Neural crest cell (in vitro differentiated cells): ENCODE measurements at regions not wholly inside any gene's neighbourhood (a gene's known extent, or its start where the extent isn't known, plus 50 kb on each side); places are given as distances from the start of the nearest gene placed in this dataset.

ENCODE experiments used
- DNase-seq: peaks from one replicate; pipeline ENCODE4 v3.0.0; 2021; ENCODE audit warnings: low read depth, mixed read lengths, low spot score
- H3K27ac Mint-ChIP-seq: one replicate; pipeline ENCODE4 v1.8.0; 2021; ENCODE audit warnings: mild to moderate bottlenecking, mixed read lengths; ENCODE audit not compliant: unreplicated experiment
- H3K27me3 Mint-ChIP-seq: 2 replicates; pipeline ENCODE4 v1.8.0; 2021; ENCODE audit warnings: low read depth, mild to moderate bottlenecking, mixed read lengths
- H3K36me3 Mint-ChIP-seq: 2 replicates; pipeline ENCODE4 v1.8.0; 2021; ENCODE audit warnings: low read depth, mild to moderate bottlenecking, mixed read lengths
- H3K4me1 Mint-ChIP-seq: 2 replicates; pipeline ENCODE4 v1.8.0; 2021; ENCODE audit warnings: mixed read lengths
- H3K4me3 Mint-ChIP-seq: one replicate; pipeline ENCODE4 v1.8.0; 2021; ENCODE audit warnings: mild to moderate bottlenecking, mixed read lengths
- H3K9me3 Mint-ChIP-seq: 2 replicates; pipeline ENCODE4 v1.8.0; 2021; ENCODE audit warnings: mixed read lengths
- CTCF ChIP-seq: fragments of 200-600 bp; sonication (generic); conservative IDR thresholded peaks from 2 replicates; pipeline ENCODE4 v1.5.0; 2021; ENCODE audit warnings: antibody characterized with exemption, mild to moderate bottlenecking

- Mint-ChIP-seq H3K9me3 (peaks cover 9% of the 10 kb centered on the region), H3K36me3 (peaks cover 21% of the 10 kb centered on the region), H3K4me3 (no peak overlapping the region), H3K4me1 (peaks cover 5% of the 10 kb centered on the region), H3K27ac (no peak overlapping the region), H3K27me3 (no peaks in the 10 kb centered on the region)
- TF ChIP-seq CTCF = no peak
- DNase-seq = no peak
These were observed 429.4 kb downstream of the SHQ1 start for GRCh38 chr3:72418856-72419255.

GRCh38 chr3:72418244-72418643 lies 430.0 kb downstream of the SHQ1 start:
- H3K27me3 Mint-ChIP-seq = no peaks in the 10 kb centered on the region
- no peak for DNase-seq
- no peak for TF ChIP-seq CTCF
- H3K36me3 Mint-ChIP-seq = peaks cover 21% of the 10 kb centered on the region
- no peak overlapping the region for H3K4me3 Mint-ChIP-seq
- H3K4me1 Mint-ChIP-seq = peaks cover 10% of the 10 kb centered on the region
- peaks cover 9% of the 10 kb centered on the region for H3K9me3 Mint-ChIP-seq
- no peak overlapping the region for H3K27ac Mint-ChIP-seq

- peaks cover 2% of the 10 kb centered on the region for H3K9me3 Mint-ChIP-seq
- peaks cover 2% of the 10 kb centered on the region for H3K36me3 Mint-ChIP-seq
- H3K4me1 Mint-ChIP-seq = peaks cover 29% of the 10 kb centered on the region
- no peaks in the 10 kb centered on the region for H3K27me3 Mint-ChIP-seq
- DNase-seq = no peak
- TF ChIP-seq CTCF = no peak
- H3K27ac Mint-ChIP-seq = no peak overlapping the region
- H3K4me3 Mint-ChIP-seq = no peak overlapping the region
These were observed 433.7 kb downstream of the SHQ1 start for GRCh38 chr3:72414481-72415016.

GRCh38 chr3:72413228-72413627 lies 435.0 kb downstream of the SHQ1 start:
- Mint-ChIP-seq H3K4me3 (no peak overlapping the region), H3K27ac (peak overlapping the region; percentile 10), H3K9me3 (peaks cover 2% of the 10 kb centered on the region), H3K27me3 (no peaks in the 10 kb centered on the region), H3K4me1 (peaks cover 40% of the 10 kb centered on the region), H3K36me3 (no peaks in the 10 kb centered on the region)
- TF ChIP-seq CTCF = no peak
- DNase-seq = no peak

- DNase-seq = no peak
- Mint-ChIP-seq H3K4me1 (peaks cover 44% of the 10 kb centered on the region), H3K4me3 (no peak overlapping the region), H3K27ac (no peak overlapping the region), H3K9me3 (peaks cover 2% of the 10 kb centered on the region), H3K36me3 (no peaks in the 10 kb centered on the region), H3K27me3 (no peaks in the 10 kb centered on the region)
- no peak for TF ChIP-seq CTCF
These were observed 435.8 kb downstream of the SHQ1 start for GRCh38 chr3:72412340-72412956.
